Endodermal cell (in vitro differentiated cells): ENCODE measurements at regions not wholly inside any gene's neighbourhood (a gene's known extent, or its start where the extent isn't known, plus 50 kb on each side); places are given as distances from the start of the nearest gene placed in this dataset.

Source experiments
- DNase-seq: peaks from one replicate; pipeline ENCODE4 v3.0.0-alpha.2; 2017
- H3K27ac ChIP-seq: 2 replicates; pipeline ENCODE4 v1.5.1; 2013; ENCODE audit warnings: mild to moderate bottlenecking, low read depth, low read length, moderate library complexity
- H3K27me3 ChIP-seq: 2 replicates; pipeline ENCODE4 v1.6.1; 2013; ENCODE audit warnings: mild to moderate bottlenecking, low read length, moderate library complexity; ENCODE audit not compliant: insufficient read depth, control insufficient read depth, poor library complexity, severe bottlenecking
- H3K36me3 ChIP-seq: 2 replicates; pipeline ENCODE4 v1.7.0; 2013; ENCODE audit warnings: mild to moderate bottlenecking, low read length, moderate library complexity; ENCODE audit not compliant: control insufficient read depth, insufficient read depth
- H3K4me1 ChIP-seq: one replicate; pipeline ENCODE4 v1.7.0; 2013; ENCODE audit warnings: low read length; ENCODE audit not compliant: control insufficient read depth, insufficient read depth
- H3K4me3 ChIP-seq: 2 replicates; pipeline ENCODE4 v1.5.1; 2013; ENCODE audit warnings: mild to moderate bottlenecking, low read length, moderate library complexity
- H3K9ac ChIP-seq: 2 replicates; pipeline ENCODE4 v1.6.1; 2013; ENCODE audit warnings: mild to moderate bottlenecking, low read length, moderate library complexity; ENCODE audit not compliant: poor library complexity, severe bottlenecking; ENCODE audit errors: extremely low read depth
- H3K9me3 ChIP-seq: 2 replicates; pipeline ENCODE4 v1.6.1; 2013; ENCODE audit warnings: mild to moderate bottlenecking, low read length, moderate library complexity; ENCODE audit not compliant: control insufficient read depth
- H3K27ac Mint-ChIP-seq: 2 replicates; pipeline ENCODE4 v1.8.0; 2020; ENCODE audit warnings: mixed read lengths
- H3K27me3 Mint-ChIP-seq: 2 replicates; pipeline ENCODE4 v1.8.0; 2021; ENCODE audit warnings: mild to moderate bottlenecking, mixed read lengths; ENCODE audit not compliant: insufficient read depth
- H3K36me3 Mint-ChIP-seq: 2 replicates; pipeline ENCODE4 v1.8.0; 2020; ENCODE audit warnings: low read depth, mixed read lengths
- H3K4me1 Mint-ChIP-seq: 2 replicates; pipeline ENCODE4 v1.8.0; 2020; ENCODE audit warnings: mixed read lengths
- H3K4me3 Mint-ChIP-seq: 2 replicates; pipeline ENCODE4 v1.8.0; 2020; ENCODE audit warnings: mild to moderate bottlenecking, moderate library complexity, mixed read lengths
- H3K9me3 Mint-ChIP-seq: 2 replicates; pipeline ENCODE4 v1.8.0; 2020; ENCODE audit warnings: mild to moderate bottlenecking, mixed read lengths
- WGBS, 2 experiments: methylation state at CpG; one replicate each; pipeline versions ENCODE4 v1.1.5 to v1.1.7; 2013; ENCODE audit warnings: missing lambda C conversion rate in 2 of 2, mixed read lengths in 1 of 2; ENCODE audit not compliant: insufficient coverage in 1 of 2, insufficient read length in 1 of 2; 5-methylcytosine and 5-hydroxymethylcytosine counted together
- TF ChIP-seq, protein P1 (sequence below): fragments of 200-600 bp; sonication (generic); conservative IDR thresholded peaks from 2 replicates; pipeline ENCODE4 v1.5.0; 2021; ENCODE audit warnings: antibody characterized with exemption, mild to moderate bottlenecking

GRCh38 chr14:85279407-85279806 lies 250.5 kb upstream of the FLRT2 start:
- H3K27me3 Mint-ChIP-seq: no peaks in the 10 kb centered on the region
- H3K4me1 Mint-ChIP-seq: peaks cover 7% of the 10 kb centered on the region
- H3K4me3 Mint-ChIP-seq: no peak overlapping the region
- no peaks in the 10 kb centered on the region for H3K36me3 ChIP-seq
- H3K27me3 ChIP-seq: no peaks in the 10 kb centered on the region
- H3K36me3 Mint-ChIP-seq: no peaks in the 10 kb centered on the region
- H3K4me1 ChIP-seq: no peaks in the 10 kb centered on the region
- no peak overlapping the region for H3K9ac ChIP-seq
- TF ChIP-seq, protein P1, sequence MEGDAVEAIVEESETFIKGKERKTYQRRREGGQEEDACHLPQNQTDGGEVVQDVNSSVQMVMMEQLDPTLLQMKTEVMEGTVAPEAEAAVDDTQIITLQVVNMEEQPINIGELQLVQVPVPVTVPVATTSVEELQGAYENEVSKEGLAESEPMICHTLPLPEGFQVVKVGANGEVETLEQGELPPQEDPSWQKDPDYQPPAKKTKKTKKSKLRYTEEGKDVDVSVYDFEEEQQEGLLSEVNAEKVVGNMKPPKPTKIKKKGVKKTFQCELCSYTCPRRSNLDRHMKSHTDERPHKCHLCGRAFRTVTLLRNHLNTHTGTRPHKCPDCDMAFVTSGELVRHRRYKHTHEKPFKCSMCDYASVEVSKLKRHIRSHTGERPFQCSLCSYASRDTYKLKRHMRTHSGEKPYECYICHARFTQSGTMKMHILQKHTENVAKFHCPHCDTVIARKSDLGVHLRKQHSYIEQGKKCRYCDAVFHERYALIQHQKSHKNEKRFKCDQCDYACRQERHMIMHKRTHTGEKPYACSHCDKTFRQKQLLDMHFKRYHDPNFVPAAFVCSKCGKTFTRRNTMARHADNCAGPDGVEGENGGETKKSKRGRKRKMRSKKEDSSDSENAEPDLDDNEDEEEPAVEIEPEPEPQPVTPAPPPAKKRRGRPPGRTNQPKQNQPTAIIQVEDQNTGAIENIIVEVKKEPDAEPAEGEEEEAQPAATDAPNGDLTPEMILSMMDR: no peak
- no peaks in the 10 kb centered on the region for H3K9me3 ChIP-seq
- no peak for DNase-seq
- H3K27ac ChIP-seq: no peak overlapping the region
- no peaks in the 10 kb centered on the region for H3K9me3 Mint-ChIP-seq
- 100% methylated on average over 1 of the region's 1 CpG; no CpG with 5 or more reads in 1 of the 2 experiments for WGBS, 2 experiments
- no peak overlapping the region for H3K4me3 ChIP-seq
- no peak overlapping the region for H3K27ac Mint-ChIP-seq

GRCh38 chr14:85280074-85280473 lies 249.9 kb upstream of the FLRT2 start:
- Histone ChIP-seq H3K9me3 (no peaks in the 10 kb centered on the region), H3K27ac (no peak overlapping the region), H3K36me3 (no peaks in the 10 kb centered on the region), H3K9ac (no peak overlapping the region), H3K27me3 (no peaks in the 10 kb centered on the region), H3K4me3 (no peak overlapping the region), H3K4me1 (no peaks in the 10 kb centered on the region)
- H3K36me3 Mint-ChIP-seq: no peaks in the 10 kb centered on the region
- no peaks in the 10 kb centered on the region for H3K9me3 Mint-ChIP-seq
- WGBS, 2 experiments: 88 to 100% methylated on average over 1 to 2 of the region's 2 CpGs
- DNase-seq: no peak
- H3K4me1 Mint-ChIP-seq: peaks cover 7% of the 10 kb centered on the region
- H3K27ac Mint-ChIP-seq: no peak overlapping the region
- H3K27me3 Mint-ChIP-seq: no peaks in the 10 kb centered on the region
- TF ChIP-seq, protein P1: no peak
- H3K4me3 Mint-ChIP-seq: no peak overlapping the region

GRCh38 chr14:85281921-85282320 lies 248.0 kb upstream of the FLRT2 start:
- Mint-ChIP-seq H3K27me3 (no peaks in the 10 kb centered on the region), H3K27ac (no peak overlapping the region), H3K4me3 (no peak overlapping the region), H3K4me1 (peaks cover 7% of the 10 kb centered on the region), H3K36me3 (no peaks in the 10 kb centered on the region), H3K9me3 (no peaks in the 10 kb centered on the region)
- TF ChIP-seq, protein P1: no peak
- H3K36me3 ChIP-seq: no peaks in the 10 kb centered on the region
- no peaks in the 10 kb centered on the region for H3K4me1 ChIP-seq
- no peak overlapping the region for H3K9ac ChIP-seq
- H3K9me3 ChIP-seq: no peaks in the 10 kb centered on the region
- H3K27me3 ChIP-seq: no peaks in the 10 kb centered on the region
- no peak overlapping the region for H3K27ac ChIP-seq
- no peak overlapping the region for H3K4me3 ChIP-seq
- WGBS, 2 experiments: 87 to 100% methylated on average over 2 to 3 of the region's 3 CpGs
- no peak for DNase-seq
